ENCODE measurements at regions not wholly inside any gene's neighbourhood (a gene's known extent, or its start where the extent isn't known, plus 50 kb on each side); places are given as distances from the start of the nearest gene placed in this dataset.
"Not testable (repeated sequence)": the region's sequence is repeated elsewhere in the genome, so short reads cannot be mapped to it uniquely, and the experiment has no call there.

DNA sequence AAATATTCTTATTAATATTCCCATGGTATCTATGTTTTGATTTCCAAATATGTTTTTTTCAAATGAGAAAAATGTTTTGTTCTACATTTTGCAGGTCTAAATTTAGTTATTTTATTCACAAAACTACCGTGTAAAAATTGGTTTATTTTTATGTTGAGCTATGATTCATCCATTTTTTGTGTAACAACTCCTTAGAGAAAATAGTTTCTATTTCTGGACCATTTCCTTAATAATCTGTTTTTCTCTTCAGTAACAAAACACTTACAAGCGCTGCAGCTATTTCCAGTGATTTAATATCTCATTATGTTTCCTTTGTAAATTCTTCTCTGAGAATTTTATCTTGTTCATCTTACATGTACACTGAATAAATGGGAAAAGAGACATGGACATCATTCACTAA is 550.7 kb upstream of the SLITRK5 start:
- DNase-seq (ENCODE audit: missing footprints) (no peak), ATAC-seq (no peak)
- intact Hi-C loops (cut with DNase I): no loop called here

DNA sequence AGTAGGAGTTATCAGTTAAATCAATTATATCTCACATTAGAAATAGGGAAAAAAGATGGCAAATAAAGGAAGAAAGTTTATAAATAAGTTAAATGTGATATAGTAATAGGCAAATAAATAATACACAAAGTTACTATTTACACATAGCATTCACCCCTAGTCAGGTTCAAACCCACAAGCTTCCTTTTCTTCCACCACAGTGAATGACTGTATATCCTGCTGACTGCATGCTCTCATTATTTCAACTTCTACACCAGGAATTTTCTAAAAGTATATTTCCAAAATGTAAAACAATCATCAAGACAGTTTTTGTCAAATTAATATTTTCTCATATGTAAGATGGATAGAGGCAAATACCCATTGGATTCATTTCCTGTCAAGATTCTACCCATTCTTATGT is 548.6 kb upstream of the SLITRK5 start:
- intact Hi-C loops (cut with DNase I): no loop called here
- no peak for DNase-seq (ENCODE audit: missing footprints)
- ATAC-seq: no peak

DNA sequence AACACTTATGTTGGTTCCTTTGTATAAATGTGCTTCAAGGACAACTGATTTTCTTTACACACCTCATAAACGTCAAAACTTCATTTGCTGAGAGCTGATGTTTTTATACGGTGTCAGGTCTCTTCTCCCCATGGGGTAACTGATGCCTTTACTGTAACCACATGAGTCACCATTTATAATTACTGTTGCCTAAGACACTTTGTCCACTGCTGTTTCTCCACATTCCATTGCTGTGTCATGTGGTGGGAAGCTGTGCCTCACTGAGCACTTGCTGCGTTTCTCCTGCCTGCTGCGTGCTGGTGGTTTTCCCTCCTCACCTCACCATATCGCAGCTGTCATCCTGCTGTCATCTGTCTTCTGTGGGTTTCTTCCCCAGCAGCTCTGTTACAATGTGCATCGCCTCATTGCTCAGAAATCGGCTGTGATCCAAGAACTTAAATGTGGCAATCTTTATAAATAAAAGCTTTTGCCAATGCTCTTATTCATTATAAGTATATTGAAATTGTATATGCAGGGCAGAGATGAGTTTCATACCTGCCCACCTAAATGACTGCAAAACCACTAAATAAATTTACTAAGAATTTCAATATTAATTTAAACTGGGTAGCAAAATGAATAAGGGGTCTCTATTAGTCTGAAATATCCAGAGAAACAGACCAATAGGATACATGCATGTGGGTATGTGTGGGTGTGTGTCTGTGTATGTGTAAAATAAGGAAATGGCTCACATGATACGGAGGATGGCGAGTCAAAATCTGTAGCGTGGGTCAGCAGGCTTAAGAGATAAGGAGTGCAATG is 547.0 kb upstream of the SLITRK5 start:
- ATAC-seq: peak; percentile 85
- DNase-seq (ENCODE audit: missing footprints): no peak
- intact Hi-C loops (cut with DNase I): no loop called here

DNA sequence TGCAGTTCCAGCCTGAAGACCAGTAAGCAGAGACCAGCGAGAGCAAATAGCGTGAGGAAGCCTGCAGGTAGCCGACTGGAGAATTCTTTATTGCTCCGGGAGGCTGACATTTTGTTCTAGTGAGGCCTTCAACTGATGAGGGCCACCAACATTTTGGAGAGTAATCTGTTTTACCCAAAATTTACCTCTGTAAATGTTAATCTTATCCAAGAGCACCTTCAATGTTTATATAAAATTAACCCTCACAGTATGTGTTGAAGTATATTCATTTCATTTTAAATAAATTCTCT is 546.4 kb upstream of the SLITRK5 start:
- intact Hi-C loops (cut with DNase I): no loop called here
- ATAC-seq (no peak), DNase-seq (ENCODE audit: missing footprints) (no peak)

DNA sequence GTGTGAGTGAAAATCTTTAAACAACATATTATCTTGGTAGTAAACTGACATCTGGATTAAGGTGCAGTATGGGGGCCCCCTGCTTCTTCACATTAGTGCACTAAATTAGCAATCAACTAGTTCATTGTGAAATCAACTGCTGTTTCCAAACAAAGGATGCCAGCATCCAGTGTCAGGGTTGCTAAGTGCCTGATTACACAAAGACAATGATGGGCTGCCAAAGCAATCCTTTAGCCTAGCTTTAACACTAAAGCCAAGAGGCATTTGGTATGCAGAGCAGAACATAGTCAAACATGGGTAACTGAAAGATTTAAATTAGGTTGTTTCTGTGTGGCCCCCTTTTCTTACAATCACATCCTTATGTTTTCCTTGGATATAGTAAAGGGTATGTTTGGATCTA is 543.1 kb upstream of the SLITRK5 start:
- ATAC-seq (peak; percentile 37), DNase-seq (ENCODE audit: missing footprints) (no peak)
- intact Hi-C loops (cut with DNase I): no loop called here

DNA sequence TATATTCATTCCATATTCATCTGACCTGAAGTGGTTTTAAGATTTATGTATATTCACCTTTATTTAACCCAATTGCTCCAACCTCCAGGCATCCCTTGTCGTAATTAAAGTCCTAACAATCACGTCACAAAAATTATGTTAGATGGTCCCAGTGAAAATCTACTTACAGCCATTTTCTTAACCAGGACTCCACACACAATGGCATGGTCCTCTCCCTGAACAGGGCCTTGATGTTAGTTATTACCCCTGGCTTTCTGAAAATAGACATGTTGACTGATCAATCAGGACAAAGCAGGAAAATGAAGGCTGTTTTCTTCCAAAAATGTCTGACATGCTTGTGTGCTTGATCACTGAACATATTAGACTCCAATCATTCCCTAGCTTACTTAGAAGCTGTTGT is 542.7 kb upstream of the SLITRK5 start:
- intact Hi-C loops (cut with DNase I): no loop called here
- ATAC-seq: no peak
- no peak for DNase-seq (ENCODE audit: missing footprints)

DNA sequence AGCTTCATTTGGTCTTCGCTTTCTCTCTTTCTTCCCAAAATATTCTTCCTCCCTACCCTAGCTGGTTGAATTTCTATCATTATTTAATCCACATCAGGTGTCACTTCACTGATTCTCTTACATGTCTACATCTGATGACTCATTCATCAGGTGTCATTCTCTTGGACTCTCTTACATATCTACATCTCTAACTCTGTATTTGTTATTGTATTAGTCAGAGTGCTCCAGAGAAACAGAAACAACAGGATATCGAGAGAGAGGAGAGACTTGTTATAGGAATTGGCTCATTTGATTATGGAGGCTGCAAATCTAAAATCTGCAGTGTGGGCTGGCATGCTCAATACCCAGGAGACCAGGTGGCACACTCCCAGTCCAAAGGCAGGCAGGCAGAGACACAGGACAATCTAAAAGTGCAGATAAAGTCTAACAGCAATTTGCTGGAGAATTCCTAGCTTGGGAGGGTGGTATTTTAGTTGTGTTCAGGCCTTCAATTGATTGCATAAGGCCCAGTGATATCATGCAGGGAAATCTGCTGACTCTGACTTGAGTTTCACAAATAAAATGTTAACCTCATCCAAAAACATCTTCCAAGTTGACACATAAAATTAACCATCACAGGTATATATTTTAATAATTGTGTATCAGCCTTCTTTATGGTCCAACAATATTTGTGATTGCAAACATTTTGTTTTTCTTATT is 541.4 kb upstream of the SLITRK5 start:
- DNase-seq (ENCODE audit: missing footprints) (no peak), ATAC-seq (no peak)
- intact Hi-C loops (cut with DNase I): no loop called here

DNA sequence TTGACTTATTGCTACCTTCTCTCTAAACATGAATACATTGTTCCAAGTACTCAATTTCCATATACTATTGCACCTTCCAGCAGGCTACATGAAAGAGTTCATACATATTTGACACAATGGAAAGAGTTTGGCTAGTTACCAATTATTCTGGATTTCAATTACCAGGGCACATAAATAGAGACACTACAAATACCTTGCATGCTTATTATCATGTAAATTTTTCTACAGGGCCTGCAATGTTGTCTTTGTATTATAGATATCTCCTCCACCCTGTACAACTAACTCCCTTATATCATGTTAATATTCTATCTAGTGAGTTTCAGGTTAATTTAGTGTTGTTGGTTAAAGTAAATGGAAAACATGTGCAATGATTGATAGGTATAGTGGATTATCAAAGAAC is 540.7 kb upstream of the SLITRK5 start:
- no peak for DNase-seq (ENCODE audit: missing footprints)
- no peak for ATAC-seq

DNA sequence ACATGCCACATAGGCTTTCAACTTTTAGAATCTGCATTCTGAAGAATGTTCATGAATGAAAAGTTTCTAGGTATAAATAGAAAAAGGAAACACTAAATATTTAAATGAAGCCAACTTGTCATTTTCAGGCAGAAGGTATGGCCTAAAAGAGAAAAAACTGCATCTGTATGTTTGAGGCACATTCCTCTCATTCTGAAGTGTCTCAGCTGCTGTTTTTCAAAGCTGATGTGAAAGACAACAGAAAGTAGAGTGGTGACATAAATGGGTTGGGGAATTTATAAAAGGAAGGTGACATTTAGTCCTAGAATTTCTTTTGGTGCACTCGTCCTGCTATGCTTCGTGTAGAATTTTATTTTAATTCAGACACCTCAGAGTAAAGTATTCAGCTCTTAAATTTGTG is 539.6 kb upstream of the SLITRK5 start:
- ATAC-seq: no peak
- intact Hi-C loops (cut with DNase I): no loop called here
- no peak for DNase-seq (ENCODE audit: missing footprints)

More for the DNA sequence above, 540.7 kb upstream of the SLITRK5 start:
- intact Hi-C loops (cut with DNase I): no loop called here

DNA sequence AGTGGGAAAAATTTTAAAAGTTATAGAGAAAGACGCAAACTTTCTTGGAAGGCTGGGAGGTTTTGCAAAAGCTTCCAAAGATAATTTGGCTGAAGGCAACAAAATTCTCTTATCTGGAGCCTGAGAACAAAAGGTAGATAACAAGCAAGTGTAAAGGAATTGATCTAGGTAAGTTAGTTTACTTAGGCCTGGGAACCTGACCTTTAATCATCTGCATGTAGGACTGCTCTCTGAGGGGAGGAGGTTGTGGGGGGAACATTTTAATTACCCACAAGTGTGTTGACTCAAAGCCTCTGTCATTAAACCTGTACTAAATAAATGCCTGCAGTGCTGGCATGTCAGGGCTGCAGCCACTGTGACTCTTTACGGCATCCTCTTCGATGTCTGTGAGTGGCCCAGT is 532.3 kb upstream of the SLITRK5 start:
- ATAC-seq (no peak), DNase-seq (ENCODE audit: missing footprints) (peak; percentile 16)
- intact Hi-C loops (cut with DNase I): no loop called here

DNA sequence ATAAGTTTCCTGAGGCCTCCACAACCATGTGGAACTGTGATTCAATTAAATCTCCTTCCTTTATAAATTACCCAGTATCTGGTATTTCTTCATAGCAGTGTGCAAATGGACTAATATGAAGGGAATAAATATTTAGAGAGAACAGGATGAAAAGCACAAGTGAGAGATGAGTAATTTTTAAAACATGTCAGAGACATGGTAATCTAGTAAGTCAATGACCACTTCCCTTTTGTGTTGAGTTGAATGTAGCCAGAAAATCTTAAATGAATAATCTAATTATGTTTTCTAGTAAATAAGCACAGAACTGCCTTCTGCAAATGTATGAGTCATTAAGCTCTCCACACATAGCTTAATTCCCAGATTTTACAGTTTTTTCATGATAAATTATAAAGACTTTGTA is 524.1 kb upstream of the SLITRK5 start:
- intact Hi-C loops (cut with DNase I): no loop called here
- no peak for DNase-seq (ENCODE audit: missing footprints)
- ATAC-seq: no peak

DNA sequence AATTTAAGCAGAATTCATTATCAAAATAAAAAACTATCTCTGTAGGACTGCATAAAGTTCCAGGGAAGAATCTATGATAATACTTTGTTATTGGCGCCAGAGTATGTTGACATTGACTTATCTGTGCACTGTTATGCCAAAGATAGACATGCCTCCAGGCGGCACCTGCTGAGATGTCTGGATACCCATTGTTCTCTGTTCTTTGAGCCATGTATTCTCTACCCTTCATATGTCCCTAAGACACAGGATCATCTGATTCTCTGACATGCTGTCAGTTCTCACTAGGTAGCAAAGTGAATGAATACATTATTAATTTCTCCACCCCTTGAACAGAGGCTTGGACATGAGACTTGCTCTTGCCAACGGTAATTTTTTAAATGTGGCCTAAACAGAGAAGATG is 517.8 kb upstream of the SLITRK5 start:
- ATAC-seq: no peak
- intact Hi-C loops (cut with DNase I): no loop called here
- no peak for DNase-seq (ENCODE audit: missing footprints)

DNA sequence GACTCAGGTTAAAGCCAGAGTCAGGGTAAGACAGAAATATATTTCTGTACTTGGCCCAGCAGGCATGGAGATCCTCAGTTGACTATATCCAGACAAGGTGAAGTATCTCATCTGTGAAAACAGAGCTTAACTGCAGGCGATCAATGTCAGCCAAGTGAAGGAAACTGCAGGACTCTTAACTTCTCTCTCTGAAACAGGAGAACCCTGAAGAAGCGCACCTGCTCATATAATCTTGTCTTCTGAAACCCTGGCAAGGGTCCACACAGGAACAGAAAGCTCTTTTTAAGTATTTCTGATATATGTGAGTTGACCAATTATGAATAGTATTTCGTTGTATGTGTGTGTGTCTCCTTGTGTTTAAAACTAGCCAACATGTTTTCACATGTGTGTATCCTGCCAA is 504.8 kb upstream of the SLITRK5 start:
- intact Hi-C loops (cut with DNase I): no loop called here
- DNase-seq (ENCODE audit: missing footprints): no peak
- ATAC-seq: no peak

DNA sequence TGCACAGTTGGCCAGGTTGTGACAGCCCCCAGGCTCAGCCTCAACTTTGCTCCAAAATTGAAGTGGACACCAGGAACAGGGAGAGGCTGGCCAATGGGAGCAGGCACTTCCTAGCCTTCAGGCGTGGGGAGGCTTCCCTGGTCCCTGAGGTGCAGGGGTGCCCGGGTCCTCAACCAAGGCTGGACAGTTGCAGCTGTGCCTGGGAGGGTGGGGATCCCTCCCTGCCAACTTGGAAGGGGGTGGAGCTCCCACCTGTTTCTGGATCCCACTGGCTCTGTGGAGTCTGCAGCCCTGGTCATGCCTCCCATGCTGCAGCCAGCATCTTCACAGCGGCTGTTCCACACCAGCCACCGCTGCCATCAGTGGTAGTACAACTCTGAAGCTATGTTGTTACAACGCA is 502.8 kb upstream of the SLITRK5 start:
- DNase-seq (ENCODE audit: missing footprints) (no peak), ATAC-seq (no peak)
- intact Hi-C loops (cut with DNase I): no loop called here

DNA sequence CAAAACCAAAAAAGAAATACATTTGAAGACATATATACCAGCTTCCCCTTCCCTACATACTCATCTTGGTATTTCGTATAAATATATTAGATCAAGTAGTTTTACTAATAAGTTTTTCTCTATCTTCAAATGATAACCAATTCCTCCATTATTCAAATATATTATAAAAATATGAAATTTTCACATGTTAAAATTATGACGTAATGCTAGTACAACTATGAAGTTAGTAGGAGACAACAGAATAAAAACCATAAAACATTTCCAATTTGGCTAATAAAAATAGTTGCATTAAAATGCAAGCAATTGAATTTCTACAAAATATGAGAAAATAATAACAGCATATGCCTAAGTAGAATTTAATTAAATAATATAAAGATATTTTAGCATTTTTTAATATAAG is 501.8 kb upstream of the SLITRK5 start:
- intact Hi-C loops (cut with DNase I): no loop called here
- no peak for ATAC-seq
- no peak for DNase-seq (ENCODE audit: missing footprints)

DNA sequence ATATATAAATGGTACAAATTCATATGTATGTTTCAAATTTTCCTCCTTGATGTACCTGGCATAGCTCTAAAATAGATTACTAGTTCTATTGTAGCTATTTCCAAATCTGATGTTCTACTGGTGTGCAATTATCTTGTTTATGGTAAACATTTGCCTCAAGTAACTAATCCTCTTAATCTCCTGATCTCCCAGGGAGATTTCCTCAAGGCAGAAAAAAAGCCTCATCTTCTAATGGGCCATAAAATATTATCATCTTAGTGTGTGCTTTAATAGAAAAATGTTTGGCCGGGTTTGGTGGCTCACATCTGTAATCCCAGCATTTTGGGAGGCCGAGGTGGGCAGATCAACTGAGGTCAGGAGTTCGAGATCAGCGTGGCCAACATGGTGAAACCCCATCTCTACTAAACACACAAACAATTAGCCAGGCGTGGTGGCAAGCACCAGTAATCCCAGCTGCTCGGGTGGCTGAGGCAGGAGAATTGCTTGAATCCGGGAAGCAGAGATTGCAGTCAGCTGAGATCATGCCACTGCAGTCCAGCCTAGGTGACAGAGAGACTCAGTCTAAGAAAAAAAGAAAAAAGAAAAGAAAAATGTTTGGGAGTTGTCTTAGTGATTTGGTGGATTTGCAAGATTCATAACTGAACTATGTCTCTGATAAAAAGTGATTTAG is 498.9 kb upstream of the SLITRK5 start:
- intact Hi-C loops (cut with DNase I): no loop called here
- no peak for ATAC-seq
- DNase-seq (ENCODE audit: missing footprints): no peak

DNA sequence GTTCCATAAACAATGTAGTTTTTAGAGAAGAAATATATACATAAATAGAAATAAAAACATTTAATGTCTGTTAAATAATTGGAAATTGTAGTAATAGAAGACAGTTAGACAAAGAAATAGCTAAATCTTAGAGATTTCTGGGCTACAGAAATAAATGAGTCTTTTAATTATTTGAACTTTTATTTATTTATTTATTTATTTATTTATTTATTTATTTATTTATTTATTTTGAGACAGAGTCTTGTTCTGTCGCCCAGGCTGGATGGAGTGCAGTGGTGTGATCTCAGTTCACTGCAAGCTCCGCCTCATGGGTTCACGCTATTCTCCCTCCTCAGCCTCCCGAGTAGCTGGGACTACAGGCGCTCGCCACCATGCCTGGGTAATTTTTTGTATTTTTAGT is 486.0 kb upstream of the SLITRK5 start:
- intact Hi-C loops (cut with DNase I); ATAC-seq; DNase-seq (ENCODE audit: missing footprints): not testable (repeated sequence)

DNA sequence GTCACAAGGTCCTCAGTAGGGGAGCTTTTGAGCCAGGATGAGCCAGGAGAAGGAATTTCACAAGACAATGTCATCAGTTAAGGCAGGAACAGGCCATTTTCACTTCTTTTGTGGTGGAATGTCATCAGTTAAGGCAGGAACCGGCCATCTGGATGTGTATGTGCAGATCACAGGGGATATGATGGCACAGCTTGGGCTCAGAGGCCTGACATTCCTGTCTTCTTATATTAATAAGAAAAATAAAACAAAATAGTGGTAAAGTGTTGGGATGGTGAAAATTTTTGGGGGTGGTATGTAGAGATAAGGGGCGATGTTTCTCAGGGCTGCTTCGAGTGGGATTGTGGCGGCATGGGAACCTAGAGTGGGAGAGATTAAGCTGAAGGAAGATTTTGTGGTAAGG is 484.5 kb upstream of the SLITRK5 start:
- intact Hi-C loops (cut with DNase I); DNase-seq (ENCODE audit: missing footprints); ATAC-seq: not testable (repeated sequence)

DNA sequence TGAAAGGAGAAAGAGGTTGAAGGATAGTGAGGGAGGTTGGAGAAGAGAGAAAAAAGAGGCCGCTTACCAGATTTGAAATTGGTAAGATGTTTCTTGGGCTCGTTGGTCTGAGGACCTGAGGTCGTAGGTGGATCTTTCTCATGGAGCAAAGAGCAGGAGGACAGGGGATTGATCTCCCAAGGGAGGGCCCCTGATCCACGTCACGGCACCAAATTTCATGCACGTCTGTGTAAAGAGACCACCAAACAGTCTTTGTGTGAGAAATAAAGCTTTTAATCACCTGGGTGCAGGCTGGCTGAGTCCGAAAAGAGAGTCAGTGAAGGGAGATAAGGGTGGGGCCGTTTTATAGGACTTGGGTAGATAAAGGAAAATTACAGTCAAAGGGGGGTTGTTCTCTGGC is 479.7 kb upstream of the SLITRK5 start:
- ATAC-seq; intact Hi-C loops (cut with DNase I); DNase-seq (ENCODE audit: missing footprints): not testable (repeated sequence)

DNA sequence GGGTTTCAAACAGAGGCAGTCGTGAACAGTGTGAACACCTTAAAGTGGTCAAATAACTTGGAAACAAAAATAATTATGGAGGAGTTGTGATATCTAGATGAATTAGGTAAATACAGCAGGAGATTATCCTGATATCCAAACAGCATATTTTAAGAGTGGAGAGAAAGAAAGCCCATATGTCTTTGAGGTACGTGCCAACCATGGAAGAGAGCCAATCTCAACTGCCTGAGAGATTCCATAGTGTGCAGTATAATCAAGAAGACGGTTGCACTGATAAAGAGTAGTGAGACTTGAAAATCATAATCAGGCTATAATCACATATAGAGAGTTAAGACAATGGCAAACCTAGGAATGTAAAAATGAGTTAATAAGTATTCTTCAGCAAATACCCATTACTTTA is 472.8 kb upstream of the SLITRK5 start:
- intact Hi-C loops (cut with DNase I): no loop called here
- DNase-seq (ENCODE audit: missing footprints) (no peak), ATAC-seq (no peak)

Measured in Right ventricle myocardium inferior (tissue), 1 donor.